Stromal cell of bone marrow (primary cell): ENCODE measurements at regions not wholly inside any gene's neighbourhood (a gene's known extent, or its start where the extent isn't known, plus 50 kb on each side); places are given as distances from the start of the nearest gene placed in this dataset.

ENCODE experiments used
- DNase-seq: peaks from one replicate; pipeline ENCODE4 v3.0.0-alpha.2; 2012; ENCODE audit warnings: low read depth

DNA sequence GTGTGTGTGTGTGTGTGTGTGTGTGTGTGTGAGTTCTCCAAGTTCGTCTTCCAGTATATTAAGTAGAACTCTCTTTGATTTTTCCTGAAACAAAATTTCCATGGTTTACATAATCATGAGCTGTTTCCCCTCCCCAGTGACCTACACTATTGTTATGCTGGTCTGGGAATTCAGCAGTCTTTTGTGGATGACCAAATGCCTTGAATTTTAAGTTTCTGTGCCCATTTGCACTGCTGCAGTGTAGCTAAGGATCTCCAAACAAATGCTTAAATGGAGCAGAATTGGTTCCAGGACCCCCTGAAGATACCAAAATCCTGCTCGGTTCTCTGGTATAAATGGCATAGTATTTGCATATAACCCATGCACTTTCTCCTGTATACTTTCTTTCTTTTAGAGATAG lies 77.2 kb upstream of the SLC34A2 start:
- no peak for DNase-seq

DNA sequence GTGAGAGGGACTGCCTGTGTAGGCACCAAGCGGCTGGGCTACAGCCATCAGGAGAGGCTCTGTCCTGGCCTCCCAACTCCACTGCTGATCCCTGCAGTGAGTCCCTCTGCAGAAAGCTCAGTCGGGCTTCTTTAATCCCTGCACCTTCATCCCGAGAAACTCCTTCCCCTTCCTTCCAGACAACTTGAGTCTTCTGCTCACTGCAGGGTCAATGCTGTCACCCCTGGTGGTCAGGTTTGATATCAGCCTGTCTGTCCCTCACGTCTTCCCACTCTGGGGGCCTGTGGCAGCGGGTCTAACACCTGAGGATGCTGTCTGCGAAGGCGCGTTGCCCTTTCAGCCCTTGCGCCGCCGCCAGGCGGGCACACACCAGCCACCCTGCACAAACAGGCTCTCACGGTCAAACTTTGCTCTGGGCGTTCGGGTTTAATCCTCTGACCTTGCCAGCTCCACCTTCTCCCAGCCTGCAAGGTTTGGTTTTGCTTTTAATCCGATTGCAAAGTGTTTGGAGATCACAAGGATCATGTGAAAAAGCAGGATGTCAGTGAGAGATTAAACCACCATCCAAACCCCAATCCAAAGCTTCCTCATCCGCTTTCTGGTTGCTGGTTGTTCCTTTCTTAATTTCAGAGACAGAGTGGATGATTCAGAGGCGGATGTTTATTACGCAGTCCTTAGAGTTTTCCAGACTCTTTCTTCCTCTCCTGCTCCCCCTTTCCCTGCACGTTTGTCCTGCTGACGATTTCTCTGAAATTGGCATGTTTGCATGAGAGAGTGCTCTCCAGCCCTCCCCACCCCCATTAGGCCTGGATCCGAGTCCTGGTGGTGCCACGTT lies 74.8 kb upstream of the SLC34A2 start:
- no peak for DNase-seq

DNA sequence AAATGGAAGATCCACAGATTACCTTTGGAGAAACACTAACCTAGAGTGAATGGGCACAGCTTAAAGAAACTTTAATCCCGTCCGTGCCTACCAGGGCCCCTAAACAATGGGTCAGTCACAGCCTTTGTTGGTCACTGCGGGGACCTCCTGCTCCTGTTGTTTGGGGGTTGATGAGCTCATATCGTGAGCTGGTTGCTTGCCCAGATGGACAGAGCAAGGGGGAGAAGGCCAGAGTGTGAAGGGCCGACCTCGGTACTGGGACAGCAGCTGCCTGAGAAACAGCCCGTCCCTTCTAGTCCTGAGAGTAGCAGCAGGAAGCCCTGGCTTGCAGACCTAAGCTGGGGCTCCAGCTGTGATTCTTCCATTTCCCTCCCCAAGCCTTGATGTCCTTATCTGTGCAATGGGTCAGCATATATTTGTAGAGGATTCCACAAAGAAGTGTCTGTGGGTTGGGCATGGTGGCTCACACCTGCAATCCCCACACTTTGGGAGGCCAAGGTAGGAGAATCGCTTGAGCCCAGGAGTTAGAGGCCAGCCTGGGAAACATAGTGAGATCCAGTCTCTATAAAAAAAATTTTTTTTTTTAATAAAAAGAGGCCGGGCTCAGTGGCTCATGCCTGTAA lies 69.6 kb upstream of the SLC34A2 start:
- no peak for DNase-seq

DNA sequence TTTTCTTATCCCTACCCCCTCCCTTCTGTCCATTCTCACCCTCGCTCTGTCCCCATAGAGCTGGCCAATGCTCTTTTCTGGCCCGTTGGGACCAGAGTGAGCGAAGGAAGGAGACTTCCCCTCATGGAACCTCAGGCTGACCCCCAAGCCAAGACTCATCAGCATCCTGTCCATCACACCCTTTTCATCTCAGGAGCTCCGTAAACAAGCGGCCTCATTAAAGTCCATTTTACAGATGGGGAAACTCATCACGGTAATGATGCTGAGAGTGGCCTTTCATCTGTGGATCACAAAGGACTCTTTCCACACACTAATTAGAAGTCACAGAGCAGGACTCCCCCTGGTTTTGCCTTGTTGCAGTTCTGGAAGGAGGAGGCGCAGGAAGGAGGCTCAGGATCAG lies 67.4 kb upstream of the SLC34A2 start:
- DNase-seq = no peak

DNA sequence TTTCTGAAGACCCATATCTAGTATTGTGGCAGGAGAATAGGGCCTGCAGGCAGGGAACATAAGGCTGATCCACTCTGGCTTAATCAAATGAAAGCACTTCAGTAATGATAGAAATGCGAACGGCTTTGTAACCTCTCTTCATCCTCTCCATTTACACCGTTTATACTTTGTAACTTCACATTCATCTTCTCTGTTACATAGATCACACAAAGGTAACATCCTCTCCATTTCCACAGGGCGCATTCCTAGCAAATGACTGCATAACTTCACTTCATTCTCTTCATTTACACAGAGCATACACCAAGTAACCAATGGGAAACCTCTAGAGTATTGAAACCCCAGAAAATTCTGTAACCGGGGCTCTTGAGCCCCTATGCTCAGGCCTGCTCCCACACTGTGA lies 65.5 kb upstream of the SLC34A2 start:
- no peak for DNase-seq

DNA sequence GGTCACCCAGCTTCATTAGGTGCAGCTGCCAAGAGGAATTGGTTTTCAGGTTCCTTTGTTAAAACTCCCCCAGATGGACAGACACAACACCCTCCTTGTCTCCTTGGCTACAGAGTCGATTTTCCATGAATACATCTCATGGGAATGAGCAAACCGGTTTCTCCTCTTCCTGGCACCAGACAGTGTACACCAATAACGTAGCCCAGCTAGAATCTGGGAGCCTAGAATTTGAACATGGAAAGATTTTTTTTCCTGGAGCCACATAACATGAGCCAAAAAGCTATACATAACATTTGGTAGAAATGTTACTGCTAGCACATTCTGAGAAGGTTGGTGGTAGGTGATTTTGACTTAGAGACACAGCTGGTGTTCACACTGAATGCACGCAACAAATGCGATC lies 62.9 kb upstream of the SLC34A2 start:
- DNase-seq = no peak
